ENCODE measurements at regions not wholly inside any gene's neighbourhood (a gene's known extent, or its start where the extent isn't known, plus 50 kb on each side); places are given as distances from the start of the nearest gene placed in this dataset.

DNA sequence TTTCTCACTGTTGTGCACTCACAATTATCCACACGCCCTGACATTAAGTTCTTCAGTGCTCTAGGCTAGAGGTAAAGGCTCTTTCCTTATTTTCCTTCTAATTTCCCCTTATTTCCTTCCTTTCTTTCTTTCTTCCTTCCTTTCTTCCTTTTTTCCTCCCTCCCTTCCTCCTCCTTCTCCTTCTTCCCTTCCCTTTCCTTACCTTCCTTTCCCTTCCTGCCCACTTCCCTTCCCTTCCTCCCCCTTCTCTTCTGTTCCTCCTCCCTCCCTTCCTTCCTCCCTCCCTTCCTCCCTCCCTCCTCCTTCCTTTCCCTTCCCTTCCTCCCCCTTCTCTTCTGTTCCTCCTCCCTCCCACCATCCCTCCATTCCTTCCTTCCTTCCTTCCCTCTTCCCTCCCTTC lies 317.0 kb upstream of the IRX1 start (continued):
- TF ChIP-seq PRDM15 (CRISPR knock-in tag; IDR thresholded peaks at IDR 0.05) (no peak), NFE2L1 (CRISPR knock-in tag; IDR thresholded peaks at IDR 0.05) (no peak), NFYB (CRISPR knock-in tag; conservative IDR thresholded peaks at IDR 0.05; ENCODE audit: low read depth) (no peak), SMAD3 (CRISPR knock-in tag; IDR thresholded peaks at IDR 0.05; ENCODE audit: borderline replicate concordance) (no peak), ZBTB43 (CRISPR knock-in tag; IDR thresholded peaks at IDR 0.05) (no peak), ETV6 (CRISPR knock-in tag; IDR thresholded peaks at IDR 0.05) (peak; percentile 92), NR1H2 (CRISPR knock-in tag; IDR thresholded peaks at IDR 0.05) (no peak), HMGA2 (CRISPR knock-in tag; IDR thresholded peaks at IDR 0.05) (no peak), SOX15 (CRISPR knock-in tag; IDR thresholded peaks at IDR 0.05) (no peak), ZNF219 (CRISPR knock-in tag; IDR thresholded peaks at IDR 0.05; ENCODE audit: borderline replicate concordance) (no peak)
- TF ChIP-seq, protein P1, sequence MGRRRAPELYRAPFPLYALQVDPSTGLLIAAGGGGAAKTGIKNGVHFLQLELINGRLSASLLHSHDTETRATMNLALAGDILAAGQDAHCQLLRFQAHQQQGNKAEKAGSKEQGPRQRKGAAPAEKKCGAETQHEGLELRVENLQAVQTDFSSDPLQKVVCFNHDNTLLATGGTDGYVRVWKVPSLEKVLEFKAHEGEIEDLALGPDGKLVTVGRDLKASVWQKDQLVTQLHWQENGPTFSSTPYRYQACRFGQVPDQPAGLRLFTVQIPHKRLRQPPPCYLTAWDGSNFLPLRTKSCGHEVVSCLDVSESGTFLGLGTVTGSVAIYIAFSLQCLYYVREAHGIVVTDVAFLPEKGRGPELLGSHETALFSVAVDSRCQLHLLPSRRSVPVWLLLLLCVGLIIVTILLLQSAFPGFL (CRISPR knock-in tag; IDR thresholded peaks at IDR 0.05; ENCODE audit: borderline replicate concordance): no peak
- TF ChIP-seq, protein P2, sequence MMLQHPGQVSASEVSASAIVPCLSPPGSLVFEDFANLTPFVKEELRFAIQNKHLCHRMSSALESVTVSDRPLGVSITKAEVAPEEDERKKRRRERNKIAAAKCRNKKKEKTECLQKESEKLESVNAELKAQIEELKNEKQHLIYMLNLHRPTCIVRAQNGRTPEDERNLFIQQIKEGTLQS (CRISPR knock-in tag; conservative IDR thresholded peaks at IDR 0.05): no peak

DNA sequence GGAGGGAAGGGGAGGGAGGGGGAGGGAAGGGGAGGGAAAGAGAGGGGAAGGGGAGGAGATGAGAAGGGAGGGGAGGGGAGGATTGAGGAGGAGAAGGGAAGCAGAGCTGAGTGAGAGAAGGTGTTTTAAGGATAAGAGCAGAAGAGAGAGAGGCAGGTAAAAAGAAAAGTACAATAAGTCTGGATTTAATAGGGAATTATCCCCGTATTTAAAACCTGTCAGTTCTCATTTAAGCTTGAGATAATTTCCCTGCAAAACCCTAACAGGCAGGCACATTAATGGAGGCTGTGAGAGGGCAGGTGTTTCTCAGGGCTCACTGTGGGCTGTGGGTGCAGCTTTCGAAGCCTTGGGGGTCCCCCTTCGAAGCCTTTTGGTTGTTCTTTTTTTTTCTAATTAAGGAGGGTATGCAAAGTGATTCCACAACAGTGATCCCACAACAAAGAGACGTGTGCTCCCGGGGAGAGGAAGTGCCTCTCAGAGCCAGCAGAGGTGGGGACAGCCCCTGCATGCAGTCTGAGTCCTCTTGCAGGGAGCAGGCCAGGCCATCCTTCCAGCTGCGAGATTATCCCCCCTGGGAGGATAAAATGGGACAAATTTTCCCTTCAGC lies 317.9 kb upstream of the IRX1 start:
- CTCF ChIA-PET: no interaction called here
- peaks cover 31% of the 10 kb centered on the region for H3K4me1 Mint-ChIP-seq
- no peak for DNase-seq (ENCODE audit: low spot score)
- POLR2A ChIA-PET: no interaction called here
- H3K9me3 Mint-ChIP-seq: peaks cover 3% of the 10 kb centered on the region; the same call in 1 of the 2 replicates
- H3K36me3 Mint-ChIP-seq: peaks cover 2% of the 10 kb centered on the region; the same call in 1 of the 2 replicates
- H3K27me3 Mint-ChIP-seq (ENCODE audit: low read depth): peaks cover 11% of the 10 kb centered on the region
- H3K27ac Mint-ChIP-seq: no peak overlapping the region
- peak overlapping the region; percentile 50 for H3K4me3 Mint-ChIP-seq
- peak; percentile 78 for ATAC-seq
- TF ChIP-seq, protein P3, sequence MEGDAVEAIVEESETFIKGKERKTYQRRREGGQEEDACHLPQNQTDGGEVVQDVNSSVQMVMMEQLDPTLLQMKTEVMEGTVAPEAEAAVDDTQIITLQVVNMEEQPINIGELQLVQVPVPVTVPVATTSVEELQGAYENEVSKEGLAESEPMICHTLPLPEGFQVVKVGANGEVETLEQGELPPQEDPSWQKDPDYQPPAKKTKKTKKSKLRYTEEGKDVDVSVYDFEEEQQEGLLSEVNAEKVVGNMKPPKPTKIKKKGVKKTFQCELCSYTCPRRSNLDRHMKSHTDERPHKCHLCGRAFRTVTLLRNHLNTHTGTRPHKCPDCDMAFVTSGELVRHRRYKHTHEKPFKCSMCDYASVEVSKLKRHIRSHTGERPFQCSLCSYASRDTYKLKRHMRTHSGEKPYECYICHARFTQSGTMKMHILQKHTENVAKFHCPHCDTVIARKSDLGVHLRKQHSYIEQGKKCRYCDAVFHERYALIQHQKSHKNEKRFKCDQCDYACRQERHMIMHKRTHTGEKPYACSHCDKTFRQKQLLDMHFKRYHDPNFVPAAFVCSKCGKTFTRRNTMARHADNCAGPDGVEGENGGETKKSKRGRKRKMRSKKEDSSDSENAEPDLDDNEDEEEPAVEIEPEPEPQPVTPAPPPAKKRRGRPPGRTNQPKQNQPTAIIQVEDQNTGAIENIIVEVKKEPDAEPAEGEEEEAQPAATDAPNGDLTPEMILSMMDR (IDR thresholded peaks at IDR 0.05): no peak
- TF ChIP-seq, protein P4, sequence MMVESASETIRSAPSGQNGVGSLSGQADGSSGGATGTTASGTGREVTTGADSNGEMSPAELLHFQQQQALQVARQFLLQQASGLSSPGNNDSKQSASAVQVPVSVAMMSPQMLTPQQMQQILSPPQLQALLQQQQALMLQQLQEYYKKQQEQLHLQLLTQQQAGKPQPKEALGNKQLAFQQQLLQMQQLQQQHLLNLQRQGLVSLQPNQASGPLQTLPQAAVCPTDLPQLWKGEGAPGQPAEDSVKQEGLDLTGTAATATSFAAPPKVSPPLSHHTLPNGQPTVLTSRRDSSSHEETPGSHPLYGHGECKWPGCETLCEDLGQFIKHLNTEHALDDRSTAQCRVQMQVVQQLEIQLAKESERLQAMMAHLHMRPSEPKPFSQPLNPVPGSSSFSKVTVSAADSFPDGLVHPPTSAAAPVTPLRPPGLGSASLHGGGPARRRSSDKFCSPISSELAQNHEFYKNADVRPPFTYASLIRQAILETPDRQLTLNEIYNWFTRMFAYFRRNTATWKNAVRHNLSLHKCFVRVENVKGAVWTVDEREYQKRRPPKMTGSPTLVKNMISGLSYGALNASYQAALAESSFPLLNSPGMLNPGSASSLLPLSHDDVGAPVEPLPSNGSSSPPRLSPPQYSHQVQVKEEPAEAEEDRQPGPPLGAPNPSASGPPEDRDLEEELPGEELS (CRISPR knock-in tag; IDR thresholded peaks at IDR 0.05): peak; percentile 44; the same call in 1 of the 2 replicates
- TF ChIP-seq, protein P5, sequence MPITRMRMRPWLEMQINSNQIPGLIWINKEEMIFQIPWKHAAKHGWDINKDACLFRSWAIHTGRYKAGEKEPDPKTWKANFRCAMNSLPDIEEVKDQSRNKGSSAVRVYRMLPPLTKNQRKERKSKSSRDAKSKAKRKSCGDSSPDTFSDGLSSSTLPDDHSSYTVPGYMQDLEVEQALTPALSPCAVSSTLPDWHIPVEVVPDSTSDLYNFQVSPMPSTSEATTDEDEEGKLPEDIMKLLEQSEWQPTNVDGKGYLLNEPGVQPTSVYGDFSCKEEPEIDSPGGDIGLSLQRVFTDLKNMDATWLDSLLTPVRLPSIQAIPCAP (CRISPR knock-in tag; IDR thresholded peaks at IDR 0.05): no peak
- TF ChIP-seq ATF2 (CRISPR knock-in tag; IDR thresholded peaks at IDR 0.05; ENCODE audit: borderline replicate concordance, low read depth) (no peak), ETV6 (CRISPR knock-in tag; IDR thresholded peaks at IDR 0.05) (peak; percentile 90), TCF7 (CRISPR knock-in tag; IDR thresholded peaks at IDR 0.05; ENCODE audit: low read depth) (no peak), ZNF263 (CRISPR knock-in tag; IDR thresholded peaks at IDR 0.05; ENCODE audit: low read depth) (peak; percentile 79; the same call in 1 of the 2 replicates), ESRRA (CRISPR knock-in tag; IDR thresholded peaks at IDR 0.05; ENCODE audit: borderline replicate concordance) (no peak)
- TF ChIP-seq, protein P6, sequence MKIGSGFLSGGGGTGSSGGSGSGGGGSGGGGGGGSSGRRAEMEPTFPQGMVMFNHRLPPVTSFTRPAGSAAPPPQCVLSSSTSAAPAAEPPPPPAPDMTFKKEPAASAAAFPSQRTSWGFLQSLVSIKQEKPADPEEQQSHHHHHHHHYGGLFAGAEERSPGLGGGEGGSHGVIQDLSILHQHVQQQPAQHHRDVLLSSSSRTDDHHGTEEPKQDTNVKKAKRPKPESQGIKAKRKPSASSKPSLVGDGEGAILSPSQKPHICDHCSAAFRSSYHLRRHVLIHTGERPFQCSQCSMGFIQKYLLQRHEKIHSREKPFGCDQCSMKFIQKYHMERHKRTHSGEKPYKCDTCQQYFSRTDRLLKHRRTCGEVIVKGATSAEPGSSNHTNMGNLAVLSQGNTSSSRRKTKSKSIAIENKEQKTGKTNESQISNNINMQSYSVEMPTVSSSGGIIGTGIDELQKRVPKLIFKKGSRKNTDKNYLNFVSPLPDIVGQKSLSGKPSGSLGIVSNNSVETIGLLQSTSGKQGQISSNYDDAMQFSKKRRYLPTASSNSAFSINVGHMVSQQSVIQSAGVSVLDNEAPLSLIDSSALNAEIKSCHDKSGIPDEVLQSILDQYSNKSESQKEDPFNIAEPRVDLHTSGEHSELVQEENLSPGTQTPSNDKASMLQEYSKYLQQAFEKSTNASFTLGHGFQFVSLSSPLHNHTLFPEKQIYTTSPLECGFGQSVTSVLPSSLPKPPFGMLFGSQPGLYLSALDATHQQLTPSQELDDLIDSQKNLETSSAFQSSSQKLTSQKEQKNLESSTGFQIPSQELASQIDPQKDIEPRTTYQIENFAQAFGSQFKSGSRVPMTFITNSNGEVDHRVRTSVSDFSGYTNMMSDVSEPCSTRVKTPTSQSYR (CRISPR knock-in tag; IDR thresholded peaks at IDR 0.05): no peak

All from WTC11 (cell line).